Subcutaneous abdominal adipose tissue (tissue), 5 donors: ENCODE measurements at regions not wholly inside any gene's neighbourhood (a gene's known extent, or its start where the extent isn't known, plus 50 kb on each side); places are given as distances from the start of the nearest gene placed in this dataset.
"Not testable (repeated sequence)": the region's sequence is repeated elsewhere in the genome, so short reads cannot be mapped to it uniquely, and the experiment has no call there.

Experiments used
- H3K27ac ChIP-seq: one replicate; pipeline ENCODE4 v1.7.0; 2013; ENCODE audit warnings: low read depth, mild to moderate bottlenecking, inconsistent platforms, low read length, moderate library complexity
- H3K27me3 ChIP-seq, 5 donors: one replicate each; pipeline ENCODE4 v1.7.0; 2013; ENCODE audit warnings: low read length in 5 of 5, inconsistent platforms in 1 of 5; ENCODE audit not compliant: control insufficient read depth in 5 of 5, insufficient read depth in 4 of 5
- H3K36me3 ChIP-seq, 5 donors: one replicate each; pipeline ENCODE4 v1.7.0; 2013; ENCODE audit warnings: low read length in 5 of 5; ENCODE audit not compliant: control insufficient read depth in 5 of 5, insufficient read depth in 5 of 5
- H3K4me1 ChIP-seq, 5 donors: one replicate each; pipeline ENCODE4 v1.7.0; 2013; ENCODE audit warnings: low read length in 5 of 5, mild to moderate bottlenecking in 3 of 5, moderate library complexity in 1 of 5; ENCODE audit not compliant: control insufficient read depth in 5 of 5, insufficient read depth in 5 of 5
- H3K4me3 ChIP-seq, 5 donors: one replicate each; pipeline ENCODE4 v1.7.0; 2013; ENCODE audit warnings: low read length in 5 of 5, low read depth in 1 of 5
- H3K9ac ChIP-seq, 5 donors: one replicate each; pipeline ENCODE4 v1.7.0; 2013; ENCODE audit warnings: low read length in 5 of 5, mild to moderate bottlenecking in 4 of 5, moderate library complexity in 3 of 5
- H3K9me3 ChIP-seq, 5 donors: one replicate each; pipeline ENCODE4 v1.7.0; 2013; ENCODE audit warnings: low read length in 5 of 5; ENCODE audit not compliant: control insufficient read depth in 5 of 5
- donor health status: healthy.
- donor health status: healthy.
- donor health status: healthy.
- donor health status: healthy.
- donor health status: healthy.

- Histone ChIP-seq H3K9ac (no peak overlapping the region), H3K27ac (no peak overlapping the region), H3K9me3 (no peaks in the 10 kb centered on the region), H3K4me3 (no peak overlapping the region), H3K27me3 (peaks cover 0 to 12% (median 3%) of the 10 kb centered on the region in 5 donors), H3K36me3 (no peaks in the 10 kb centered on the region), H3K4me1 (peaks cover 0 to 4% (median 0%) of the 10 kb centered on the region in 5 donors)
Observed at GRCh38 chr20:23299673-23300050, 50.9 kb upstream of the NXT1 start.

GRCh38 chr20:23298926-23299672 lies 51.5 kb upstream of the NXT1 start:
- no peak overlapping the region for H3K9ac ChIP-seq
- H3K4me3 ChIP-seq: no peak overlapping the region
- H3K4me1 ChIP-seq: peaks cover 0 to 8% (median 2%) of the 10 kb centered on the region in 5 donors
- H3K9me3 ChIP-seq: no peaks in the 10 kb centered on the region
- peaks cover 0 to 13% (median 3%) of the 10 kb centered on the region in 5 donors for H3K27me3 ChIP-seq
- H3K27ac ChIP-seq: no peak overlapping the region
- H3K36me3 ChIP-seq: no peaks in the 10 kb centered on the region

DNA sequence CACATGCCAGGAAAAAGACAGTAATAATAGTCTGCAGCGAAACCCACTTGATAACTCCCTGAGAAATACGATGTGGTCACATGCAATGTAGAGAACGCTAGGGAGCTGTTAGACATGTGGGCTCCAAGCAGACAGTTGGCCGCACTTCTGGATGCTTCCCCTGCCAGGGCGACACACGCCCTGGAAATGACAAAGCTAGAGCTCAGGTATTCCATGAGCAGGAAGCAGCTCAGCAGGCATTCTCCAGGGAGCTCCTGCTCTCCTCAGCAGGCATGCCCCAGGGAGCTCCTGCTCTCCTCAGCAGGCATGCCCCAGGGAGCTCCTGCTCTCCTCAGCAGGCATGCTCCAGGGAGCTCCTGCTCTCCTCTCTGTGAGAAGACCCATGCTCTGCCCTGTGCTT lies 52.4 kb upstream of the NXT1 start:
- no peaks in the 10 kb centered on the region for H3K9me3 ChIP-seq

GRCh38 chr20:23296841-23297701 lies 53.5 kb upstream of the NXT1 start:
- H3K4me1 ChIP-seq: peaks cover 0 to 18% (median 8%) of the 10 kb centered on the region in 5 donors
- H3K27me3 ChIP-seq: peaks cover 0 to 13% (median 3%) of the 10 kb centered on the region in 5 donors
- H3K36me3 ChIP-seq: no peaks in the 10 kb centered on the region
- H3K4me3 ChIP-seq: no peak overlapping the region
- no peak overlapping the region for H3K27ac ChIP-seq
- H3K9ac ChIP-seq: no peak overlapping the region
- H3K9me3 ChIP-seq: no peaks in the 10 kb centered on the region

More for the DNA sequence above, 52.4 kb upstream of the NXT1 start:
- Histone ChIP-seq H3K4me3 (no peak overlapping the region), H3K36me3 (no peaks in the 10 kb centered on the region), H3K27me3 (peaks cover 0 to 13% (median 3%) of the 10 kb centered on the region in 5 donors), H3K4me1 (peaks cover 0 to 17% (median 8%) of the 10 kb centered on the region in 5 donors), H3K27ac (no peak overlapping the region), H3K9ac (no peak overlapping the region)

DNA sequence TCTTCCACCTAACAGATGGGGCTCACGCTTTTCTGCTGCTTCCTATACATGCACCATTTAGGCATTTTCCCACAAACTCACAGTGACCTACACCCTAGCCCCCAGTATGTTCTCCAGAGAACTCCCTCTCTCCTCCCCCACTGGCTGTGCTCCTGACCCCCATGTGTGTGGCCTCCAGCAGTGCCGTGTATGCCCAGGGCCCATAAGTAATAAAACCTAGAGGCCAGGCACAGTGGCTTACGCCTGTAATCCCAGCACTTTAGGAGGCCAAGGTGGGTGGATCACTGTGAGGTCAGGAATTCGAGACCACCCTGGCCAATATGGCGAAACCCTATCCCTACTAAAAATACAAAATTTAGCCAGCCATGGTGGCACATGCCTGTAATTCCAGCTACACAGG lies 54.7 kb upstream of the NXT1 start:
- no peak overlapping the region for H3K4me3 ChIP-seq
- peaks cover 0 to 13% (median 6%) of the 10 kb centered on the region in 5 donors for H3K27me3 ChIP-seq
- no peaks in the 10 kb centered on the region for H3K36me3 ChIP-seq
- no peaks in the 10 kb centered on the region for H3K9me3 ChIP-seq
- H3K4me1 ChIP-seq: peaks cover 0 to 18% (median 8%) of the 10 kb centered on the region in 5 donors
- no peak overlapping the region for H3K27ac ChIP-seq
- H3K9ac ChIP-seq: no peak overlapping the region

DNA sequence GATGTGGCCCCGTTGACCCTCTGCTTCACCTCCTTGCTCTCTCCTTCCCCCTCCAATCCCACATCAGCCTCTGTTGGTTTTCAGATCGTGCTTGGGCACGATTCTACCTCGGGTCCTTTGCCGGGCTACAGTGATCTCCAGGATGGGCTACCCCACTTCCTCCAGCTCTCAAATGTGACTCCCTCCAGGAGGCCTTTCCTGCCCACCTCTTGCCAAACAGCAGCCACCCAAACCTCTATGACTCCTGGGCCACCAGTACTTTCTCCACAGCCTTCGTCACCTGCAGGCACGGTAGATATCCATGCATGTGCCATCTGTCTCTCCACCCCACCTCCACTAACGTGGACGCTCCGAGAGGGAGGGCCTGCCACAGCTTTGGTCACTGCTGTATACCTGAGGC lies 55.9 kb upstream of the NXT1 start:
- H3K9ac ChIP-seq: no peak overlapping the region
- H3K9me3 ChIP-seq: no peaks in the 10 kb centered on the region
- no peak overlapping the region for H3K4me3 ChIP-seq
- no peaks in the 10 kb centered on the region for H3K36me3 ChIP-seq
- peaks cover 0 to 13% (median 8%) of the 10 kb centered on the region in 5 donors for H3K27me3 ChIP-seq
- H3K4me1 ChIP-seq: peaks cover 0 to 24% (median 8%) of the 10 kb centered on the region in 5 donors
- H3K27ac ChIP-seq: no peak overlapping the region

DNA sequence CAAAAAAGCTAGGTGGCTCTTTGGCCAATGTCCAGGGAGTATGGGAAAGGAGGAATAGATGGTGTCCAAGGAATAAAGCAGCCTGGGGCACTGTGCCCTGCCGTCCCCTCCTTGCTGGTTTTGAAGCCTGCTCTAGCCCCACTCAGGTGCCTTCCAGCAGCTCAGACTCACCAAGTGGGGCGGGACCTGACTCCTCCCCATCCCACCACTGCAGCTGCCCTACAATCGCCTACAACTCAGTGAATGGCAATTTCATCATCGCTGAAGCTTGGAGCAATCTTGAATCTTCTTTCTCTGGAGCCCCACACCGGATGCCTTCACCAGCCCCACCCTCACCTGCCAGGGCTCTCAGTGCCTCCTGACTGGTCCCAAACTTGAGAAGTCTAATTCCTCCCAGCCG lies 56.4 kb upstream of the NXT1 start:
- Histone ChIP-seq H3K27me3 (peaks cover 0 to 18% (median 8%) of the 10 kb centered on the region in 5 donors), H3K4me3 (no peak overlapping the region), H3K36me3 (no peaks in the 10 kb centered on the region), H3K9me3 (no peaks in the 10 kb centered on the region), H3K4me1 (peaks cover 0 to 24% (median 8%) of the 10 kb centered on the region in 5 donors), H3K9ac (no peak overlapping the region), H3K27ac (no peak overlapping the region)

DNA sequence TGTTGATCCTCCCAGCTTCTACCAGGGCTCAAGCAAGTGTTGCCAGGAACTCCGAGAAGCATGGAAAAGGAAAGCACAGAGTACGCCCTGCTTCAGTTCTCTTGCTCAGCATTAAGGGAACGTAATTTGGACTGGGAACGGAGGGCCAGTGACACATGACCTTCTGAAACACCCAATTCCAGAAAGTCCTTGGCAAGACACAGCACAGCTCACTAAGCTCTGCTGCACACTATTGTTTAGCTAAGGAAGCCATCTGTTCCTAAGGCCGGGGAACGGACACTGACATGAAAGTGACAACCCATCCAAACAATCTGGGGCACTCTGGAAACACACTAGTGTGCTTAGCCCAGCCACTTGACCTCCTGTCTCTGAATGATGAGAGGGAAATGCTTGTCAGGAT lies 56.9 kb upstream of the NXT1 start:
- H3K9me3 ChIP-seq: no peaks in the 10 kb centered on the region
- H3K36me3 ChIP-seq: no peaks in the 10 kb centered on the region
- peaks cover 0 to 22% (median 8%) of the 10 kb centered on the region in 5 donors for H3K27me3 ChIP-seq
- H3K4me1 ChIP-seq: peaks cover 0 to 24% (median 8%) of the 10 kb centered on the region in 5 donors
- no peak overlapping the region for H3K27ac ChIP-seq
- no peak overlapping the region for H3K4me3 ChIP-seq
- H3K9ac ChIP-seq: no peak overlapping the region

DNA sequence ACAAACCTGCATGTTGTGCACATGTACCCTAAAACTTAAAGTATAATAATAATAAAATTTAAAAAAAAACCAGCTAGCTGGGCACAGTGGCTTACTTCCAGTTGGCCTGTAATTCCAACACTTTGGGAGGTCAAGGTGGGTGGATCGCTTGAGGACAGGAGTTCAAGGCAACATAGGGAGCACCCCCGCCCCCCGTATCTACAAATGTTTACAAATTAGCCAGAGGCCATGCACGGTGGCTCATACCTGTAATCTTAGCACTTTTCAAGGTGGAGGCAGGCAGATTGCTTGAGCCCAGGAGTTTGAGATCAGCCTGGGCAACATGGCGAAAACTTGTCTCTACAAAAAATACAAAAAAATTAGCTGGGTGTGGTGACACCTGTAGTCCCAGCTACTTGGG lies 58.3 kb upstream of the NXT1 start:
- H3K36me3 ChIP-seq, H3K4me3 ChIP-seq, H3K27ac ChIP-seq, H3K9me3 ChIP-seq, H3K9ac ChIP-seq: not testable (repeated sequence)
- Histone ChIP-seq H3K4me1 (peaks cover 0 to 23% (median 8%) of the 10 kb centered on the region in 5 donors), H3K27me3 (peaks cover 0 to 17% (median 4%) of the 10 kb centered on the region in 5 donors)
